Suprapubic skin (tissue), 3 donors: ENCODE measurements at regions not wholly inside any gene's neighbourhood (a gene's known extent, or its start where the extent isn't known, plus 50 kb on each side); places are given as distances from the start of the nearest gene placed in this dataset.

ENCODE experiments used
- EP300 ChIP-seq: sonication (generic); formaldehyde crosslinking; IDR thresholded peaks from one replicate; pipeline ENCODE4 v1.6.1; 2017; ENCODE audit warnings: antibody characterized with exemption
- POLR2A ChIP-seq, 2 donors: fragments of 450-650 bp; IDR thresholded peaks; one replicate each; pipeline ENCODE4 v1.6.1; 2017; ENCODE audit warnings: antibody characterized with exemption in 2 of 2, mild to moderate bottlenecking in 2 of 2, moderate library complexity in 2 of 2
- TF ChIP-seq, protein P1 (sequence below), 2 donors: fragments of 200-600 bp in 1 of 2; fragments of 450-650 bp in 1 of 2; sonication (generic) in 1 of 2; IDR thresholded peaks; one replicate each; pipeline ENCODE4 v1.5.1; 2016 to 2019; ENCODE audit warnings: antibody characterized with exemption in 2 of 2, mild to moderate bottlenecking in 1 of 2, moderate library complexity in 1 of 2

- TF ChIP-seq, protein P1, sequence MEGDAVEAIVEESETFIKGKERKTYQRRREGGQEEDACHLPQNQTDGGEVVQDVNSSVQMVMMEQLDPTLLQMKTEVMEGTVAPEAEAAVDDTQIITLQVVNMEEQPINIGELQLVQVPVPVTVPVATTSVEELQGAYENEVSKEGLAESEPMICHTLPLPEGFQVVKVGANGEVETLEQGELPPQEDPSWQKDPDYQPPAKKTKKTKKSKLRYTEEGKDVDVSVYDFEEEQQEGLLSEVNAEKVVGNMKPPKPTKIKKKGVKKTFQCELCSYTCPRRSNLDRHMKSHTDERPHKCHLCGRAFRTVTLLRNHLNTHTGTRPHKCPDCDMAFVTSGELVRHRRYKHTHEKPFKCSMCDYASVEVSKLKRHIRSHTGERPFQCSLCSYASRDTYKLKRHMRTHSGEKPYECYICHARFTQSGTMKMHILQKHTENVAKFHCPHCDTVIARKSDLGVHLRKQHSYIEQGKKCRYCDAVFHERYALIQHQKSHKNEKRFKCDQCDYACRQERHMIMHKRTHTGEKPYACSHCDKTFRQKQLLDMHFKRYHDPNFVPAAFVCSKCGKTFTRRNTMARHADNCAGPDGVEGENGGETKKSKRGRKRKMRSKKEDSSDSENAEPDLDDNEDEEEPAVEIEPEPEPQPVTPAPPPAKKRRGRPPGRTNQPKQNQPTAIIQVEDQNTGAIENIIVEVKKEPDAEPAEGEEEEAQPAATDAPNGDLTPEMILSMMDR (IDR thresholded peaks at IDR 0.05) = no peak
- TF ChIP-seq POLR2A (IDR thresholded peaks at IDR 0.05) (no peak), EP300 (no peak)
Measured at GRCh38 chr20:48314925-48315592, 512.7 kb downstream of the PREX1 start.
